ENCODE measurements at regions not wholly inside any gene's neighbourhood (a gene's known extent, or its start where the extent isn't known, plus 50 kb on each side); places are given as distances from the start of the nearest gene placed in this dataset.
"Not testable (repeated sequence)": the region's sequence is repeated elsewhere in the genome, so short reads cannot be mapped to it uniquely, and the experiment has no call there.

GRCh38 chr10:9399275-9399983, 1344.9 kb downstream of the GATA3 start:
- Histone ChIP-seq H3K27ac (no peak overlapping the region), H3K36me3 (no peaks in the 10 kb centered on the region), H3K4me3 (no peak overlapping the region), H3K4me1 (no peaks in the 10 kb centered on the region), H3K27me3 (no peaks in the 10 kb centered on the region), H3K9me3 (no peaks in the 10 kb centered on the region)
- TF ChIP-seq CTCF (IDR thresholded peaks at IDR 0.05) (no peak), POLR2A (IDR thresholded peaks at IDR 0.05) (no peak)
- DNase-seq, result no peak
- 63 to 76% methylated on average over 6 of the region's 6 CpGs for WGBS, 2 donors
- intact Hi-C loops (cut with DNase I), result no loop called here

- intact Hi-C loops (cut with DNase I); DNase-seq; H3K4me3 ChIP-seq; H3K27ac ChIP-seq; H3K27me3 ChIP-seq; H3K4me1 ChIP-seq; H3K36me3 ChIP-seq; H3K9me3 ChIP-seq: not testable (repeated sequence)
- 78 to 87% methylated on average over 8 to 11 of the region's 11 CpGs for WGBS, 2 donors
Observed at GRCh38 chr10:9402067-9402466, 1347.6 kb downstream of the GATA3 start.

GRCh38 chr10:9402507-9403195, 1348.2 kb downstream of the GATA3 start:
- H3K9me3 ChIP-seq; intact Hi-C loops (cut with DNase I); H3K36me3 ChIP-seq; H3K27me3 ChIP-seq; H3K4me1 ChIP-seq; H3K27ac ChIP-seq; H3K4me3 ChIP-seq; DNase-seq: not testable (repeated sequence)
- WGBS, 2 donors, result 70 to 75% methylated on average over 9 of the region's 9 CpGs

- H3K4me3 ChIP-seq; H3K4me1 ChIP-seq; H3K27me3 ChIP-seq; H3K27ac ChIP-seq; H3K36me3 ChIP-seq; H3K9me3 ChIP-seq; intact Hi-C loops (cut with DNase I); DNase-seq: not testable (repeated sequence)
- WGBS, 2 donors, result 85 to 96% methylated on average over 12 to 15 of the region's 29 CpGs
Observed at GRCh38 chr10:9407201-9407600, 1352.7 kb downstream of the GATA3 start.

- 15 to 22% methylated on average over 1 of the region's 1 CpG for WGBS, 2 donors
- H3K27me3 ChIP-seq, result no peaks in the 10 kb centered on the region
- H3K4me1 ChIP-seq, result no peaks in the 10 kb centered on the region
Observed at GRCh38 chr10:9416331-9416730, 1361.8 kb downstream of the GATA3 start.

GRCh38 chr10:9419757-9420156, 1365.3 kb downstream of the GATA3 start:
- TF ChIP-seq CTCF (IDR thresholded peaks at IDR 0.05), result no peak
- Histone ChIP-seq H3K4me3 (no peak overlapping the region), H3K4me1 (no peaks in the 10 kb centered on the region), H3K27ac (no peak overlapping the region), H3K27me3 (no peaks in the 10 kb centered on the region), H3K9me3 (no peaks in the 10 kb centered on the region), H3K36me3 (no peaks in the 10 kb centered on the region)
- DNase-seq, result no peak
- intact Hi-C loops (cut with DNase I), result no loop called here

More at GRCh38 chr10:9416331-9416730, 1361.8 kb downstream of the GATA3 start:
- TF ChIP-seq CTCF (IDR thresholded peaks at IDR 0.05) (no peak), POLR2A (IDR thresholded peaks at IDR 0.05) (no peak)
- Histone ChIP-seq H3K4me3 (no peak overlapping the region), H3K36me3 (no peaks in the 10 kb centered on the region), H3K27ac (no peak overlapping the region), H3K9me3 (no peaks in the 10 kb centered on the region)
- intact Hi-C loops (cut with DNase I), result no loop called here
- no peak for DNase-seq

- intact Hi-C loops (cut with DNase I), result no loop called here
- Histone ChIP-seq H3K36me3 (no peaks in the 10 kb centered on the region), H3K4me1 (no peaks in the 10 kb centered on the region), H3K27ac (no peak overlapping the region), H3K4me3 (no peak overlapping the region), H3K27me3 (no peaks in the 10 kb centered on the region), H3K9me3 (no peaks in the 10 kb centered on the region)
- TF ChIP-seq POLR2A (IDR thresholded peaks at IDR 0.05) (no peak), CTCF (IDR thresholded peaks at IDR 0.05) (no peak)
- no peak for DNase-seq
Observed at GRCh38 chr10:9427209-9427608, 1372.7 kb downstream of the GATA3 start.

Data from esophagus squamous epithelium (tissue), 5 donors.